Uterus (tissue), 3 donors: ENCODE measurements at regions not wholly inside any gene's neighbourhood (a gene's known extent, or its start where the extent isn't known, plus 50 kb on each side); places are given as distances from the start of the nearest gene placed in this dataset.

Source experiments
- DNase-seq, 2 donors: peaks; one replicate each; pipeline ENCODE4 v3.0.0-alpha.2; 2019 to 2020
- H3K27ac ChIP-seq, 2 donors: fragments of 200-600 bp; sonication (generic); 1 replicate in 1 of 2; 2 replicates in 1 of 2; pipeline ENCODE4 v1.5.1; 2016 to 2018
- H3K27me3 ChIP-seq, 2 donors: fragments of 200-600 bp; sonication (generic); one replicate each; pipeline ENCODE4 v1.5.1; 2018 to 2019; ENCODE audit warnings: control low read depth in 1 of 2
- H3K36me3 ChIP-seq, 2 donors: fragments of 200-600 bp; sonication (generic); one replicate each; pipeline ENCODE4 v1.5.1; 2019; ENCODE audit warnings: control low read depth in 1 of 2
- H3K4me1 ChIP-seq, 2 donors: fragments of 200-600 bp; sonication (generic); one replicate each; pipeline ENCODE4 v1.5.1; 2018 to 2019; ENCODE audit warnings: control low read depth in 1 of 2
- H3K4me3 ChIP-seq, 2 donors: fragments of 200-600 bp; sonication (generic); 1 replicate in 1 of 2; 2 replicates in 1 of 2; pipeline ENCODE4 v1.5.1; 2018 to 2019; ENCODE audit warnings: mild to moderate bottlenecking in 1 of 2
- H3K9me3 ChIP-seq, 2 donors: fragments of 200-600 bp; sonication (generic); one replicate each; pipeline ENCODE4 v1.5.1; 2019; ENCODE audit warnings: control low read depth in 1 of 2
- CTCF ChIP-seq, 4 experiments: fragments of 200-600 bp in 2 of 4; fragments of 450-650 bp in 2 of 4; sonication (generic) in 2 of 4; IDR thresholded peaks; one replicate each; pipeline ENCODE4 v1.5.1; 2016 to 2019; ENCODE audit warnings: antibody characterized with exemption in 4 of 4, mild to moderate bottlenecking in 2 of 4, moderate library complexity in 1 of 4
- POLR2A ChIP-seq, 2 donors: fragments of 450-650 bp; IDR thresholded peaks; one replicate each; pipeline ENCODE4 v1.6.1; 2016; ENCODE audit warnings: antibody characterized with exemption in 2 of 2, mild to moderate bottlenecking in 1 of 2, moderate library complexity in 1 of 2
- intact Hi-C: fragments of 100-400 bp; cut with DNase I; formaldehyde crosslinking; loops from one replicate; pipeline ENCODE4 v1.15.1; 2023; ENCODE audit warnings: low total_unique reads
- donor health status: DM: yes; HTN: yes; CAD: no.

GRCh38 chr14:44372231-44372630 lies 134.9 kb downstream of the FSCB start:
- no peak for TF ChIP-seq CTCF (IDR thresholded peaks at IDR 0.05)
- no peak for TF ChIP-seq POLR2A (IDR thresholded peaks at IDR 0.05)
- no peaks in the 10 kb centered on the region for H3K27me3 ChIP-seq
- H3K4me1 ChIP-seq, result no peaks in the 10 kb centered on the region
- H3K4me3 ChIP-seq, result no peak overlapping the region
- DNase-seq, result no peak
- H3K27ac ChIP-seq, result no peak overlapping the region
- H3K36me3 ChIP-seq, result no peaks in the 10 kb centered on the region
- H3K9me3 ChIP-seq, result no peaks in the 10 kb centered on the region
- intact Hi-C loops, result no loop called here

DNA sequence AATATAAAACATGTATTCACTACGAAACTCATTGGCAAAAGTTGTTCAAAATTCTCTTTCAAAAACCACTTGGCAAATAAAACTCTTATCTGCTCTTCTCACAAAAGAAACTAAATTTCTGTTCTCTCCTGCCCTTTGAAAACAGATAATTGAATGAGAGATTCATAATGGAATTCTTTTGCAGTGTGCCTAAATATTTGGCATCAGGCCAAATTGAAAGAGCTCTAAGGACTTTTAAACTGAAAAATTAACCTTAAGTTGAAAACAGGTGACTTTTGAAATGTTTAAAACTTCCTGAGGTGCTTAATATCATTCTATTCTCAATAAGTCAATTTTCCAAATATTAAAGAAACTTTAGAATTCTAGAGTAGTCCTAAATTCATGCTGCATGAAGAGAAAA lies 136.4 kb downstream of the FSCB start:
- Histone ChIP-seq H3K36me3 (no peaks in the 10 kb centered on the region), H3K9me3 (no peaks in the 10 kb centered on the region), H3K4me1 (no peaks in the 10 kb centered on the region), H3K27me3 (no peaks in the 10 kb centered on the region), H3K27ac (no peak overlapping the region), H3K4me3 (no peak overlapping the region)
- TF ChIP-seq CTCF (IDR thresholded peaks at IDR 0.05) (no peak), POLR2A (IDR thresholded peaks at IDR 0.05) (no peak)
- no peak for DNase-seq
- intact Hi-C loops, result no loop called here

DNA sequence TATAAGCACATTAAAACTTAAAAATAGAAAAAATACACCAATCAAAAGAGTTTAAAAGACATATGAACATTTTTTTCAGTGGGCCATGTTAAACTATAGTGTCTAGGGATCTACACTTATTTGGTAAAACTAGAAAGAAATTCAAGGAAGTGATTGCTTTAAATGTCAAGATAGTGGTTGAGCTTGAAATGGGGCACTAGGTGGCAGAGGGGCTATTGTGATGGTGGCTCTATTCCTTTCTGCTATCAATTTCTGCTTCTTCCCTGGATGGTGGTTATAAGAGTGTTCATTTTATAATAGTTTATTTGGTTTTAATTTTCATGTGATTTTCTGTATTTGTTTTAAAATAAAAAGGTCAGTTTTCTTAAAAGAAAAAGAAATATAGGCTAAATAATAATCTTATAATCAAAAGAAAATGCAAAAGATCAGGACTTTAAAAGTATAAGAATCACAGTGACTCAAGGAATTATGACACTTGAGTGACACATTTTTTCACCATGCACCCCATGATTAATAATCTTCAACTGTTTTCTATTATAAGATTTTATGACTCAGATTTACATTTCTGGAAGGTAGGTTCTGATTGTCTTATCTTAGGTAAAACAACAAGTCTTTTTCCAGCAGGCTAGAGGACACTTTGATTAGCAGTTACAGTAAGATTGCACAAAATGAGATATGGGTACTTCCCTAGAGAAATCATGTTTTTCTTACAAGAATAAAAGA lies 137.5 kb downstream of the FSCB start:
- Histone ChIP-seq H3K27ac (no peak overlapping the region), H3K4me1 (no peaks in the 10 kb centered on the region), H3K36me3 (no peaks in the 10 kb centered on the region), H3K9me3 (no peaks in the 10 kb centered on the region), H3K27me3 (no peaks in the 10 kb centered on the region), H3K4me3 (no peak overlapping the region)
- TF ChIP-seq CTCF (IDR thresholded peaks at IDR 0.05), result no peak
- TF ChIP-seq POLR2A (IDR thresholded peaks at IDR 0.05), result no peak
- no peak for DNase-seq
- intact Hi-C loops, result no loop called here

- Histone ChIP-seq H3K9me3 (no peaks in the 10 kb centered on the region), H3K36me3 (no peaks in the 10 kb centered on the region), H3K27ac (no peak overlapping the region), H3K4me1 (no peaks in the 10 kb centered on the region), H3K27me3 (no peaks in the 10 kb centered on the region), H3K4me3 (no peak overlapping the region)
- no peak for DNase-seq
- intact Hi-C loops, result no loop called here
- TF ChIP-seq CTCF (IDR thresholded peaks at IDR 0.05), result no peak
- TF ChIP-seq POLR2A (IDR thresholded peaks at IDR 0.05), result no peak
Measured at GRCh38 chr14:44361083-44361482, 146.0 kb downstream of the FSCB start.

GRCh38 chr14:44353805-44354204 lies 153.3 kb downstream of the FSCB start:
- no peaks in the 10 kb centered on the region for H3K4me1 ChIP-seq
- H3K27me3 ChIP-seq, result no peaks in the 10 kb centered on the region
- H3K27ac ChIP-seq, result no peak overlapping the region
- no peak for DNase-seq
- H3K36me3 ChIP-seq, result no peaks in the 10 kb centered on the region
- intact Hi-C loops, result no loop called here
- H3K4me3 ChIP-seq, result no peak overlapping the region
- TF ChIP-seq CTCF (IDR thresholded peaks at IDR 0.05), result no peak
- TF ChIP-seq POLR2A (IDR thresholded peaks at IDR 0.05), result no peak
- H3K9me3 ChIP-seq, result no peaks in the 10 kb centered on the region
